OCI-LY3 (cell line): ENCODE measurements at regions not wholly inside any gene's neighbourhood (a gene's known extent, or its start where the extent isn't known, plus 50 kb on each side); places are given as distances from the start of the nearest gene placed in this dataset.

ENCODE experiments used
- H2AFZ ChIP-seq: fragments of 200-600, 300-600 bp; shearing (Covaris generic); 2 replicates; pipeline ENCODE4 v1.6.0; 2014; ENCODE audit warnings: antibody characterized with exemption, low read depth, low read length
- H3K27ac ChIP-seq: fragments of 200-600, 300-600 bp; sonication (generic); 2 replicates; pipeline ENCODE4 v1.5.1; 2014; ENCODE audit warnings: mild to moderate bottlenecking, low read length, moderate library complexity, mixed read lengths
- H3K27me3 ChIP-seq: fragments of 200-600, 300-600 bp; sonication (generic); 2 replicates; pipeline ENCODE4 v1.6.1; 2014; ENCODE audit warnings: low read depth, low read length, mixed read lengths
- H3K36me3 ChIP-seq: fragments of 200-600, 300-600 bp; sonication (generic); replicated peaks from 2 replicates; pipeline ENCODE3; 2014; ENCODE audit warnings: low read depth, low read length, mixed read lengths
- H3K4me1 ChIP-seq: fragments of 300-600, 200-600 bp; sonication (generic); 2 replicates; pipeline ENCODE4 v1.6.1; 2014; ENCODE audit warnings: low read length, mixed read lengths
- H3K4me2 ChIP-seq: fragments of 200-600, 300-600 bp; sonication (generic); 2 replicates; pipeline ENCODE4 v1.6.1; 2014; ENCODE audit warnings: low read length, mixed read lengths
- H3K4me3 ChIP-seq: fragments of 300-600, 200-600 bp; sonication (generic); 2 replicates; pipeline ENCODE4 v1.5.1; 2014; ENCODE audit warnings: antibody characterized with exemption, mild to moderate bottlenecking, low read length, moderate library complexity
- H3K79me2 ChIP-seq: fragments of 300-600, 200-600 bp; shearing (Covaris generic); 2 replicates; pipeline ENCODE4 v1.6.1; 2014; ENCODE audit warnings: mild to moderate bottlenecking, low read length, mixed read lengths
- H3K9ac ChIP-seq: fragments of 300-600, 200-600 bp; shearing (Covaris generic); 2 replicates; pipeline ENCODE4 v1.6.0; 2014; ENCODE audit warnings: mild to moderate bottlenecking, low read length, moderate library complexity
- H3K9me3 ChIP-seq: fragments of 200-600, 300-600 bp; shearing (Covaris generic); 2 replicates; pipeline ENCODE4 v1.6.1; 2014; ENCODE audit warnings: low read length, mixed read lengths; ENCODE audit not compliant: insufficient read depth
- H4K20me1 ChIP-seq: fragments of 200-600, 300-600 bp; sonication (generic); 2 replicates; pipeline ENCODE4 v1.6.1; 2016; ENCODE audit warnings: low read length, mixed read lengths; ENCODE audit not compliant: insufficient read depth
- CTCF ChIP-seq: fragments of 200-600, 300-600 bp; sonication (generic); IDR thresholded peaks from 2 replicates; pipeline ENCODE4 v1.5.1; 2014; ENCODE audit warnings: antibody characterized with exemption, low read length, low read depth
- EZH2phosphoT487 ChIP-seq: fragments of 200-600 bp; shearing (Covaris generic); IDR thresholded peaks from 2 replicates; pipeline ENCODE4 v1.6.1; 2018; ENCODE audit warnings: antibody characterized with exemption, mixed run types, low read depth

GRCh38 chr2:200203381-200203827 lies 103.1 kb upstream of the SPATS2L start:
- Histone ChIP-seq H3K9ac (no peak overlapping the region), H3K36me3 (no peaks in the 10 kb centered on the region), H3K4me3 (no peak overlapping the region), H3K27me3 (no peaks in the 10 kb centered on the region), H3K9me3 (no peaks in the 10 kb centered on the region), H3K79me2 (no peaks in the 10 kb centered on the region), H3K4me1 (peaks cover 12% of the 10 kb centered on the region), H4K20me1 (no peaks in the 10 kb centered on the region), H3K4me2 (no peak overlapping the region), H2AFZ (no peak overlapping the region), H3K27ac (no peak overlapping the region)
- TF ChIP-seq EZH2phosphoT487 (no peak), CTCF (no peak)

- H3K79me2 ChIP-seq = no peaks in the 10 kb centered on the region
- TF ChIP-seq CTCF (no peak), EZH2phosphoT487 (no peak)
- H3K27me3 ChIP-seq = 0 out of 2 replicates have a peak, but pooled peaks cover 6% of the 10 kb centered on the region
- no peaks in the 10 kb centered on the region for H3K4me1 ChIP-seq
- no peak overlapping the region for H3K4me2 ChIP-seq
- no peak overlapping the region for H3K27ac ChIP-seq
- H3K9me3 ChIP-seq = no peaks in the 10 kb centered on the region
- H4K20me1 ChIP-seq = no peaks in the 10 kb centered on the region
- no peaks in the 10 kb centered on the region for H3K36me3 ChIP-seq
- no peak overlapping the region for H3K9ac ChIP-seq
- no peak overlapping the region for H3K4me3 ChIP-seq
- no peak overlapping the region for H2AFZ ChIP-seq
Measured at GRCh38 chr2:200208041-200208440, 98.5 kb upstream of the SPATS2L start.

- no peaks in the 10 kb centered on the region for H4K20me1 ChIP-seq
- H2AFZ ChIP-seq = no peak overlapping the region
- H3K79me2 ChIP-seq = no peaks in the 10 kb centered on the region
- no peak overlapping the region for H3K27ac ChIP-seq
- no peak for TF ChIP-seq CTCF
- TF ChIP-seq EZH2phosphoT487 = no peak
- H3K9me3 ChIP-seq = no peaks in the 10 kb centered on the region
- H3K36me3 ChIP-seq = no peaks in the 10 kb centered on the region
- H3K4me2 ChIP-seq = no peak overlapping the region
- no peaks in the 10 kb centered on the region for H3K4me1 ChIP-seq
- no peak overlapping the region for H3K4me3 ChIP-seq
- no peak overlapping the region for H3K9ac ChIP-seq
- H3K27me3 ChIP-seq = 0 out of 2 replicates have a peak, but pooled peaks cover 6% of the 10 kb centered on the region
Measured at GRCh38 chr2:200209030-200209429, 97.5 kb upstream of the SPATS2L start.

GRCh38 chr2:200211643-200212042 lies 94.8 kb upstream of the SPATS2L start:
- Histone ChIP-seq H3K9ac (no peak overlapping the region), H3K4me1 (no peaks in the 10 kb centered on the region), H3K4me3 (no peak overlapping the region), H3K36me3 (no peaks in the 10 kb centered on the region), H2AFZ (no peak overlapping the region), H3K27ac (no peak overlapping the region), H3K9me3 (no peaks in the 10 kb centered on the region), H4K20me1 (no peaks in the 10 kb centered on the region), H3K4me2 (no peak overlapping the region), H3K79me2 (no peaks in the 10 kb centered on the region), H3K27me3 (0 out of 2 replicates have a peak, but pooled peaks cover 13% of the 10 kb centered on the region)
- no peak for TF ChIP-seq EZH2phosphoT487
